HG03520 (cell line): ENCODE measurements at regions not wholly inside any gene's neighbourhood (a gene's known extent, or its start where the extent isn't known, plus 50 kb on each side); places are given as distances from the start of the nearest gene placed in this dataset.
"Not testable (repeated sequence)": the region's sequence is repeated elsewhere in the genome, so short reads cannot be mapped to it uniquely, and the experiment has no call there.

ENCODE experiments used
- ATAC-seq: cut with Tn5 transposase; IDR thresholded peaks from one replicate; pipeline ENCODE4 v1.9.1; 2021; ENCODE audit warnings: mild to moderate bottlenecking, moderate library complexity; ENCODE audit not compliant: unreplicated experiment

DNA sequence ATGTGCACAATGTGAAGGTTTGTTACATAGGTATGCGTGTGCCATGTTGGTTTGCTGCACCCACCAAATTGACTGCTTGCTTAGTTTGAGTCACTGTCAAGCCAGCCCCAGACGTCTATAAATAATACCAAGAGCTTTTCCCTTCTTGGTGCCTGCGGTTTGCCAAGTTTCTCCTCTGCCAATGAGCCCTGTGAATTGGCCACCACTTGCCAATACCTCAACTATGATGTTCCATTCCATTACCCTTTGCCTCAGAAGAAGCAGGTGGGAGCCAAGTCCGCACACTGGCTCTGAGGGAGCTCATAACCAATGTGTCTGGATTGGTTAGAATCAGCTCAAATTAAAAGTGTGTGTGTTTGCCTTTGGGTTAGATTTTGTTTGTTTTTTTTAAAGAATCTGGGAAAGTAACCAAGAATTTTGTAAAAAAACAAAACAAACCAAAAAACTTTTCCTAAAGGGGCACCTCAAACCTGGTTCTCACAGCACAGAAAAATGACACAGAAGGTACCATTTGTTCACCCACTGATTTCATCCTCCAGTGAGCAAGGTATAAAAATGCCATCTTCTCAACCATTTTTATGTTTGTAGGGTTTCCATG, 209.3 kb upstream of the PRNP start:
- ATAC-seq = no peak

DNA sequence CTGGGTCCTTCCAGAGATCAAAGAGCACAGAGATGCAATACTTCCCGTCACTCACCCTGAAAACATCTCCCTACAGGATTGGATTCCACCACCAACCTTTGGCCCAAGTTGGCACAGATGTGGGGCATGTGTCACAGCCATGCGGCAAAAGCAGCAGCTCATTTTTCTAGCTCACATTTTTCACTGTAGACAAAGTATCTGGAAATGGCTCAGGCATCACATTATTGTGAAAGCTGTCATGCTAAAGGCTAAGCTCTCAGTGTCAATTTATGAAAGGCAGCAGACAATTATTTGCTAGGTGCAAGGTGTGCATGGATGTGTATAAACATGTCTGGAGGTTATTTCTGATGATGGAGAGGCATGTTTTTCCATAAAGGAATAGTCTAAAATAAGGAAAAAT, 213.3 kb upstream of the PRNP start:
- no peak for ATAC-seq

DNA sequence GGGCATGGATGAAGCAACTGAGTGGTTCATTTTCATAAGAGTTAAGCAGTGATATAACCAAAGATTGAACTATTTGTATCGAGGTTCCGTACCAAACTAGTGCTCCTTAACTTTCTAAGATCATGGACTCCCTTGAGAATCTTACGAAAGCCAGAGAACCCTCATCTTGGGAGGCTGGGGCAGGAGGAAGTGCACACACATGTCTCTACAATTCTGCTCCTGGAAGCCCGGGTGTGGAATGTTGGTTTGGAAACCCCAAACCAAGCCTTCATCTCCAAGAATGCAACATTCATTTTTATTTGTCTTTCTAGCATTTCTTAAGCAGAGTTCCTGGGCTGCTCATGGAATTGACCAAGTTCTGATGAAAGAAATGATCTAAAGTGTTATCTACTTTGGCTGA, 215.0 kb upstream of the PRNP start:
- ATAC-seq = no peak

DNA sequence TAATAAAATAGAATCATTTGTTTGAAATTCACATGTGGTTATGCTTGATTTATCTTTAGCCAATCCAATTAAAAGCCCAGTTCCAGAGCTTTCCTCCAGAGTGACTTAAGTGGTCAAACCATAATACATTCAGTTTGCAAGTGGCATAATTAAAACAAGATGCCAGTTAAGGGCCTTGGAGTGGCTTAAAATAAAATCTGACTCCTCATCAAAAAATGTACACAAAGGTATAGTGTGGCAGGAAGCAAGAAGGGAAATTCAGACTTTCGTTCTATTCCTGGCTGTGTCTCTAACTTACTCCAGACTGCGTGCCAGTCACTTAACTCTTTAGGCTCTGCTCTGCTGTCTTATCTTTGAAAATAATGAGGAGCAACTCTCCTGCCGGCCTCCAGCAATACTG, 215.9 kb upstream of the PRNP start:
- ATAC-seq = no peak

DNA sequence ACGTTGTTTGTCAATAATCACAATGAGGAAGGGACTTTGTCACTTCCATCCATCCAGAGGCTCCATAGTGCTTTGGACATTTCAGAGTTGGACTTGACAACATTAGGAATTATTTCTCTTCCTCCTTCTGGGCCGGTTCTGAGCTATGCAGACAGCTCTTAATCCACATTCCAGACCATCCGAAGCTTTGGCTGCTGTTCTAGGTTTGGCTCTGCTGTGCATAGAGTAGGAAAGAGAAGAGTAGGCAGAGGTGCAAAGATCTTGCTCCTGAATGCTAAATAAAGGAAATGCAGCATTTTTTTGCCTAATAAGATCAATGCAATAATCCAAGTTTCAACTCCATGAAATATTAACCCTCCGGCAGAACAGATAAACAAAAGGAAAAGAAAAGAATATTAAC, 216.3 kb upstream of the PRNP start:
- ATAC-seq = no peak

DNA sequence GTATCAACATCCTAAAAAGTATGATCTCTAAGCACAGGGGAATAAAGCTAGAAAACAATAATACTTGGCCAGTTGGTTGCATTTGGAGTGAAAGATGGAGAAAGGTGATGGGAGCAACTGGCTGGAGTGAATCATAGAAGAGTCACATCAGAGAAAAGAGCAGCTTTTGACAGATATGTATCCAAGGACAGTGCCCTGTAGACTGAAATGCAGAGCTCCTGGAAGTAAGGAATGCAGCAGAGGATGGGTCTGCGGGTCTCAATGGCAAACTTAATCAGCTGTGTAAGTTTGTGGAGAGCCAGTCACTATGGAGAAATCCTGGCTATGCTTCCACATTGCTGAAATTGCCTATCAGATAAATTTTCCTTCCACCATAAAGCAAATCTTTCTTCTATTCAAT, 218.1 kb upstream of the PRNP start:
- ATAC-seq = no peak

DNA sequence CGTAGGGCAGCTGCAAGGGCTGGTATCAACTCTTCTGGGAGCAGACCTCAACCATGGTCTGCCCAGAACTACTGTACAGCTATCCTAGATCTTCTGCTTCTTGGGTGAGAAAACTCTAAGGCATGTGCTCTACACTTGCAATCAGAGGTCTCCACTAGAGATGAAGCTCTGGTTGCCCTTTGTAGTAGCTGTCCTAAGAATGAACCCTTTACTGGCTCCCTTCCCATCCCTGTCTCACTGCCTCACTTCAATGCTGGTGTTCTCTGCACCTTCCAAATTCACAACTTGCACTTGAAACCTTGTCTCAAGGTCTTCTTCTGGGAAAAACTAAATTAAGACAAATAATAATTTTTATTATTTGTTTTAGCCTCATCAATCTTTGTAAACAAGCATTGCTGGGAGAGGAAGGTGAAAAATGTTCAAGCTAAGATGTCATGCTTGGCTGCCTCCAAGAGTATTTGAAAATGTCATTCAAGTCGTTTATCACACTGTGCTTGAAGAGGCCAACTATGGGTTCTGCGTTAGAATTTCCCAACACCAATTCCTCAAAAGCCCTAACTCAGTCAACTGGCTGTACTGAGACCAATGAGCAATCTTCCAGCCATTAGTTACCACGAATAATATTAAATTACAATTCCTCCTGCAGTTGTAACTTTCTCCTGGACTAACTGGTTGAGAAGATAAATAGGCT, 216.9 kb upstream of the ADRA1D start:
- ATAC-seq = no peak

DNA sequence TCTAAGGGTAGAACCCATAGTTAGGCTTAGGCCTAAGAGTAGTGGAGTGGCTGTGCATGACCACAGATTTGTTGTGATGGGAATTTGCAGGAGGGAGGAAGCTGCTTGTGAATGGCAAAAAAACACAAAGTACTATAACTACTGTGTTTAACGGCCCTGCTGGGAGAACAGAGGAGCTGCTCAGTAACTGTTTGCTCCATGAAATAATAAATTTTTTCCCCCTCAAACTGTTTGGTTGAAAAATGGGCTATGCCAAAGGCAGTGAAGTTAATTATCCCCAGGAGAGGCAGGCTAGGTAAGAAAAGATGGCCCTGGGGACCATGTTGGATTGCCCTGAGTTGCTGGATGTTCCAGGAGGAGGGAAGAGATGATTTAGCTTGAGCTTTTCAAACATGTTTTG, 216.1 kb upstream of the ADRA1D start:
- ATAC-seq = no peak

DNA sequence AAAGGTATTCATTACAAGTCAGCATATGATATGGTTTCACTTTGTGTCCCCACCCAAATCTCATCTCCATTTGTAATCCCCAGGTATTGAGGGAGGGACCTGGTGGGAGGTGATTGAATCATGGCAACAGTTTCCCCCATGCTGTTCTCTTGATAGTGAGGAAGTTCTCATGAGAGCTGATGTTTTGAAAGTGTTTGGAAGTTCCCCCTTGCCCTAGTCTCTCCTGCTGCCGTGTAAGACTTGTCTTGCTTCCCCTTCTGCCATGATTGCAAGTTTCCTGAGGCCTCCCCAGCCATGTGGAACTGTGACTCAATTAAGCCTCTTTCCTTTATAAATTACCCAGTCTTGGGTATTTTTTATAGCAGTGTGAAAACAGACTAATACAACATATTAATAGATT, 213.7 kb upstream of the ADRA1D start:
- ATAC-seq = not testable (repeated sequence)

DNA sequence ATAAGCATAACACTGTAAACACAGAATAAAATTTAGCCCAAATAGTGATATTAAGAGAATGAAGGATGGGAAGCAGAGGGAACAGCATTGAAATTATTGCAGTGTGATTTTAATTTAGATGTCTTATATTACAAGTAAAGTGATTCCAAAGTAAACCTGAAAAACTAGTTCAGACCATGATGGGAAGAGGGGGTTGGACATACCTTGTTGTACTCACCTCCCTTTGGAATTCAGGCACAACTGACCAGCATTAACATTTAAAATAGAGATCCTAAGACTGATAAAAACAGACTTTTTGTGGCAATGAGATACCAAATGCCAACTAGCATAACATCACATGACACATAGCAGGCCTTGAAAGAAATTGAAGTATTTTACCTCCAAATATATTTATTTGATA, 210.0 kb upstream of the ADRA1D start:
- no peak for ATAC-seq

DNA sequence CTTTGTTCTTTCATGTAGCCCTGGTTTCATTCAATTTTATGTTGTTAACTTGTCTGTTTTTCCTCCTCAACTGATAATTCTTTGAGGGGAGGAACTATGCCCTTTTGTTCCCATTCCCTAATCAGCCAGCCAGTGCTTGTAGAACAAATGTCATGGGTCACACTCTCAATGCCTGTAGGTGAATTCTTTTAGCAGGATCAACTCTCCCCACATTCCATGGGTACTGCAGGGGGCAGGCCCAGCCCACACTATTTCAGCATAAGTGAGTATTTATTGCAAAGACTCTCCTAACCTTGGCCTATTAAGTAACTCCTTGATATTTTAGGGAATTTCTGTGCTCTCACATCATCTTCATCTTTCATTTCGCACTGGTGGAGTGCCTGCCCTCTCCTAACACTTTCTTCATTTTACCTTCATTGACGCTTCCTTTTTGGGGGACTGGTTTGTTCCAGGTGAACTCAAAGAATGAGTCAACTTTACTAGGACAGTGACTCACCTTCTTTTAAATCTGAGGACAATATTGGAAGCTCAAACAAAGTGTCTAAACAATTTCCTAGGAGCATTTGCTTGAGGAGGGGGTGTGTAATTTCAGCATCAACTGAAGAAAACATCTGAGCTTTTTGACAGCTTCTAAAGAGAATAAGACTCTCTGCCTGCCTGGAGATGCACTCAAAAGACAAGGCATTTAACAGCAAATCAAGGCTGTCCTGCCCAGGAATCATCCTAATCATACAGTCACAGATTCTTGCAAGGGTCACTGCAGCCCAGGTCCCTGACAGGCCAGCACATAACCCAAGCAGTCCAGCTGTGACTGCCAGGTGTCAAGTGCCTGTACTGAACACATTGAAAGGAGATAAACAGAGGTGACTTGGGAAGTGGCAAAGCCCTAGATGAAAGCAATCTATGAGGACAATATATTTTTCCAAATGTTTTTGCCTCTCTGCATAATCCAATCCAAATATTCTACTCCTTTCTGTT, 208.8 kb upstream of the ADRA1D start:
- ATAC-seq = no peak

DNA sequence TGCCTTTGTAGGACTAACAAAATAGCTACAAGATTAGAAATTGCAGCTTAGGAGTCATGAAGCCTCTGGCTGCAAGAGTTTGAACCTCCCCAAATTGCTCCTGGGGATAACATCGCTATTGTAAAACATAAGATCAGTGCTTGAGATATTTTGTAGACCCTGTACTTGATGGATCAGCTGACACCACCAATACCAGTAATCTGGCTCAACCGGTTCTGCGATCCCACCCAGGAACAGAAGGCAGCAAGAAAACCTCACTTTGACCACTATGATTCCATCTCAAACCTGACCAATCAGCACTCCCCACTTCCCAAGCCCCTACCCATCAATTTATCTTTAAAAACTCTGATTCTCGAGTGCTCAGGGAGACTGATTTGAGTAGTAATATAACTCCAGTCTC, 206.9 kb upstream of the ADRA1D start:
- ATAC-seq = no peak

DNA sequence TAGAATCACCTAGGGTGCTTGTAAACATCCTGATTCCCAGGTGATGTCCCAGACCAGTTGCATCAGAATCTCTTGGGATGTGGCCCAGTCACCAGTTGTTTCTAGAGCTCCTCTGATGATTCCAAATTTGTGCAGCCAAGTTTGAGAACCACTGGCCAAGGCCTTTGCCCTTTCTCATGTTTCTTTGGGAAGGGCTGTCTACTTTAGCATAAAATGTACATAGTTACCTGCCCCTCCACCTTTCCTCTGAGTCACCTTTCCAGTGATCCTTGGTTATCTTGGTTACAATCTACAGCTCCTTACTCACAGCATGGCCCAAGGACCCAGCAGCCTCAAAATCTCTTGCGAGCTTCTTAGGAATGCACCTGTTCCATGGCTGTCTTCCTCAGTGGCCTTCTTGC, 206.2 kb upstream of the ADRA1D start:
- ATAC-seq = no peak

DNA sequence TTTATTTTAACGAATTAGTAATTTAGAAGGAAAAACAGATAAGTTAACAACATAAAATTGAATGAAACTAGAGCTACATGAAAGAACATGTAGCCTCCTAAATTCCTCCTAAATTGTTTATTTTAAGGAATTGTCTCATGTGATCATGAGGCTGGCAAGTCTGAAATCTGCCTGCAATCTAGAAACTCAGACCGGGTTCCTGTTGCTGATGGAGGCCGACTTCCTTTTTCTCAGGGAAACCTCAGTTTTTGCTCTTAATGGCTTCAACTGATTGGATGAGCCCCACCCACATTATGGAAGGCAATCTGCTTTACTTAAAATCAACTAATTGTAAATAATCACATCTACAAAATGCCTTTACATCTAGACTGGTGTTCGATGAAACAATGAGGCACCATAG, 205.0 kb upstream of the ADRA1D start:
- ATAC-seq = no peak

DNA sequence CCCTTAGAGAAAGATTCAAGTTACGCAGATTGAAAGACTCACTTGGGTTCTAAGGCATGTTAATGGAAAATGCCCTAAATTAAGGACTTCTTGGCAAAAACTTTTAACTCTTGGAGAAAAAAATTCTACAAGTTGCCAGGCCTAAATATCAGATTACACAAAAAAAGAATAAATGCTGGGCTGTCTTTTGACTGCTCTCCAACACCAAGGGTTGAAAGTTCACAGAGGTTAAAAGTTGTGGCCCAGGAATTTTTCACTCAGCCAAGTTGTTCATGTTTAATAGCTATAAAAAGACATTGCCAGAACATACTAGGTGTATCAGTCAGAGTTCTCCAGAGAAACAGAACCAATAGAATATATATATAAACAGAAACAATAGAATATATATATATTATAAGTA, 204.3 kb upstream of the ADRA1D start:
- no peak for ATAC-seq

DNA sequence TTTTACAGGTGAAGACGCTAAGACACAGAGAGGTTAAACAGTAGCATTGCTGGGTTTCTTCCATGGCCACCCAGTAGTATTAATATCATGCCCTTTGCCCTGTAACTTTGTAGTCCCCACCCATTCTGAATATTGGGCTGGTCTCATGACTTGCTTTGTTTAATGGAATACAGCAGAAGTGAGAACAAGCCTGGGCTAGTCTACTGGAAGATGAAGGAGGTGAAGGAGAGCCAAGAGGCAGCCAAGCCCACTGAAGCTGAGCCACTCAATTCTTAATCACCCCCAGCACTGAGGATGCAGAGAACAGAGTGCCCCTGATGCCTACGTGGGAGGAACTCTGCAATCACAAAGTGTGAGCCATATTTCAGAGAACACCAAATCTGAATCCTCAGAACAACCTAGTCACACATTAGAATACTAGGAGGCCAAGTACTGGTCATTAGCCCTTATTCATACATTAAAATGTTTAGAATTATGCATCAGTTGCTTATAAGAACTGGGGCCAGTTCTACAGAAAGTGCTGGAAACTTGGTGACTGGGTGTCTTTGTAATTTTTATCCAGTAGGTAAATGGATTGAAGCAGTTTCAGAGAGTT, 202.5 kb upstream of the ADRA1D start:
- ATAC-seq = no peak

DNA sequence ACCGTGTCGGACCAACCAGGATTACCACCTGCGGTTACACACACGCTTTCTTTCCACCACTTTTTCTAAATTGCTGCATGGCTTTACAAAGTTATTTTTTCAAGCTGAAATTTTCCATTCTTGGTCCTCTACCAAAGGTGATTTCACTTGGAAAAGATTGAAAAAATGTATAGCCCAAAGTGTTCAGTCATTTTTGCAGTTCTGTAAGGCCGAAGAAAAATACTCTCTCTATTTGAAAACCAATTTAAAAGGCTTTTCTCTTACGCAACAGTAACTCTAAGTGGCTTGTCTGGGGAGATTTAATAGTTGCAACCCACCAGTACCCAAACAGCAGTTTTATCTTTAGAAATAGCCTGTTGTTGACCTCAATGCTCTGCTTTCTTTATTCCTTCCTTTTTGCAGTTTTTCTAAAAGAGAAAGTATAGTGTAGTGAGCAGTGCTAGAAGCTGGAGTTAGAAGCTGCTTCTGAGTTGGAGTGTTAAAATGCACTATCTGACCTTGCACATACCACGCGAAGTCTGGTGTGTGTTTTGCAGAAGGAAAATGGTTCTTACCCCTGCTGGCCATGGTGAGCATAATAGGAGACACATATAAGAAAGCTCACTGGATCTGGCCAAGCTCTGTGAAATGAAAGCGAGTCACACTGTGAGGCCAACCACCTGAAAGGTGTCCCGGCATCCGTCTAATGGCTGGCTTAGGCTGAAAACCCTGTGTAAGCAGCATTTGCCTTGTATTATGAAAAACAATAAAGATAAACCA, 201.0 kb upstream of the ADRA1D start:
- no peak for ATAC-seq

DNA sequence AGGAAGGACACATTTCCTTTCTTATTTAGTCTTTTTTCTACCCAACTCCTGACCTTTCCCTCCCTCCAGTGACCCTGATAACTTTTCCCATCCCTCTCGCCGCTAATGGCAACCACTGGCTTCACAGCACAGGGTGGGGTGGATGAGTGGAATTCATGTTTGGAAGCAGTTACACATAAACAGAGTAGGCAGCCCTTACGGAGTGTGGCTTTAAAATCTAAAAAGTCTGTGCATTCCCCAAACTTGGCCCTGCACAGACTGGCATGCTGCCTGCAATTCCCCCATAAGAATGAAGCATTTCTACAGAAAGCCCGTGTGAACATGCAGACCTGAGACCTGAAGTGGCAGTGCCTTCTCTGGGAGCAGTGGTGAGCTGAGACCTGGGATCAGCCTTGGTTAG, 196.7 kb upstream of the ADRA1D start:
- ATAC-seq = no peak

DNA sequence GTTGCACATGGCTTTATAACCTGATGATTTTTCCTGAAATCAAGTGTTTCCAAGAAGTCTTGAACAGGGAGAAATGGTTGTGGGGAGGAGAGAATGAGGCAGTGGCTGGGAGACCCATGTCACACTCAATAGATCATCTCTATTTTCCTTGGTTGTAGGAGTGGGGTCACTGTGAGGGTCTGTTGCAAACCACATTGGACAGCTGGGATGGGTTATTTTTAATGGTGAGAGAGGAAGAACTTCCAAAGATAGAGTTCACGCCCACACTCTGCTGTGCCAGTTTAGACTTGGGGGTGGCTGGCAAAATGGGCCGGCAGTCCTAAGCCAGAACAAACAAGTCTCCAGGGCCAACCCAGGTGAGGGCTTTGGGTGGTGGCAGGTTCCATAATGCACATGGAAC, 196.2 kb upstream of the ADRA1D start:
- no peak for ATAC-seq

DNA sequence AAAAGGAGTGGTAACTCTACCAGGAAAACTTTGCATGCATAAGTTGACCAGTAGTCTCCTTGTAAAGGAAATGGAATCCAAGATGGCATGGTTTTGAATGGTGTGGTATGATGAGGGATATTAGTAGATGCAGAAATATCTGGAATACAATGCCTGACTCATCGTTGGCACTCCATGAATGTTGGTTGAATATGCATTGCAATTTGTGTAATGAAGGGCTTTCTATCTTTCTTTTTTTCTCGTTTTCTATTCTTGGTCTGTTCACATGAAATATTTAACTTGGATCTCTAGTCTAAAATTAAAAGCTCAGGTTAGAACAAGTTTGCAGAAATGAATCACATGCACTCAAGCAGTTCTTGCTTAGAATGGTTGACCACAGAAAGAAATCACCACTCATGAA, 195.3 kb upstream of the ADRA1D start:
- no peak for ATAC-seq

DNA sequence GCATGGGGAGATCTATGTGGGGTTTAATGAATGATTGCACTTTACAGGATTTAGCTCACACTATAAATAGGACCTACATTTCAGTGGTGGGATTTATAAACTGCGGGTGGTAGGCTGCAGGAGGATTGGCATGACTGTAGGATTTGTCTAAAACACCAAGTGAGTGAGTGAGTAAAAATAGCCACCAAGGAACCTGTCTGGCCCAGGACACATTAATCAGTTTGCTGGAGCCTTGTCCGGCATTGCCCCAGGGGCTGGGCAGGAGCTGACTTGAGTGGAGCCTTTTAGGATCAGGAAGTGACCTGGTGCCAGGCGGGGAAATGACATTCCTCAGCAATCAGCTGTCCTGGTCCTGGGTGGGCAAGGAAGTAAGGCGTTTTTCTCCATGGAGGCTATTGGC, 193.9 kb upstream of the ADRA1D start:
- no peak for ATAC-seq
